Stimulated activated CD4-positive, alpha-beta T cell treated with anti-CD3 and anti-CD28 coated beads, Interleukin-4, amount 100 ng/mL, for 48 hours (primary cell): ENCODE measurements at regions not wholly inside any gene's neighbourhood (a gene's known extent, or its start where the extent isn't known, plus 50 kb on each side); places are given as distances from the start of the nearest gene placed in this dataset.

Experiments used
- DNase-seq, 2 donors: peaks; one replicate each; pipeline ENCODE4 v3.0.0-alpha.2; 2020; ENCODE audit warnings: low read depth in 2 of 2

- DNase-seq: no peak
Measured at GRCh38 chr14:98227727-98228111, 1044.3 kb downstream of the BCL11B start.

- no peak for DNase-seq
Measured at GRCh38 chr14:98229656-98230366, 1042.2 kb downstream of the BCL11B start.

GRCh38 chr14:98230411-98230810 lies 1041.6 kb downstream of the BCL11B start:
- DNase-seq: no peak

GRCh38 chr14:98231210-98231609 lies 1040.8 kb downstream of the BCL11B start:
- DNase-seq: no peak

GRCh38 chr14:98233656-98234055 lies 1038.3 kb downstream of the BCL11B start:
- DNase-seq: no peak

- peak in 1 of 2 donors; percentile 34 for DNase-seq
Measured at GRCh38 chr14:98234208-98234607, 1037.8 kb downstream of the BCL11B start.

- DNase-seq: no peak
Measured at GRCh38 chr14:98236314-98236713, 1035.7 kb downstream of the BCL11B start.

GRCh38 chr14:98237939-98238338 lies 1034.1 kb downstream of the BCL11B start:
- no peak for DNase-seq

GRCh38 chr14:98240376-98240775 lies 1031.6 kb downstream of the BCL11B start:
- DNase-seq: no peak

GRCh38 chr14:98242903-98243302 lies 1029.1 kb downstream of the BCL11B start:
- no peak for DNase-seq

GRCh38 chr14:98243332-98243731 lies 1028.7 kb downstream of the BCL11B start:
- no peak for DNase-seq

GRCh38 chr14:98244162-98244948 lies 1027.6 kb downstream of the BCL11B start:
- no peak for DNase-seq

- no peak for DNase-seq
Measured at GRCh38 chr14:98244966-98245569, 1026.9 kb downstream of the BCL11B start.

- no peak for DNase-seq
Measured at GRCh38 chr14:98249057-98249456, 1022.9 kb downstream of the BCL11B start.

- DNase-seq: no peak
Measured at GRCh38 chr14:98249476-98249875, 1022.5 kb downstream of the BCL11B start.

- DNase-seq: no peak
Measured at GRCh38 chr14:98252820-98253219, 1019.2 kb downstream of the BCL11B start.

- no peak for DNase-seq
Measured at GRCh38 chr14:98259881-98260280, 1012.1 kb downstream of the BCL11B start.

- DNase-seq: no peak
Measured at GRCh38 chr14:98262566-98262965, 1009.4 kb downstream of the BCL11B start.

- DNase-seq: no peak
Measured at GRCh38 chr14:98269533-98269932, 1002.5 kb downstream of the BCL11B start.

GRCh38 chr14:98270201-98270600 lies 1001.8 kb downstream of the BCL11B start:
- no peak for DNase-seq

GRCh38 chr14:98274596-98274995 lies 997.4 kb downstream of the BCL11B start:
- DNase-seq: no peak

GRCh38 chr14:98278800-98279199 lies 993.2 kb downstream of the BCL11B start:
- DNase-seq: no peak

- DNase-seq: no peak
Measured at GRCh38 chr14:98280436-98280835, 991.6 kb downstream of the BCL11B start.
